Choroid plexus epithelial cell (primary cell): ENCODE measurements at regions not wholly inside any gene's neighbourhood (a gene's known extent, or its start where the extent isn't known, plus 50 kb on each side); places are given as distances from the start of the nearest gene placed in this dataset.

Experiments
- DNase-seq: peaks from one replicate; pipeline ENCODE4 v3.0.0-alpha.2; 2010; ENCODE audit warnings: low read depth
- H3K4me3 ChIP-seq: 2 replicates; pipeline ENCODE4 v1.5.1; 2011; ENCODE audit warnings: low read depth, mild to moderate bottlenecking, control low read depth, low read length, moderate library complexity
- TF ChIP-seq, protein P1 (sequence below): conservative IDR thresholded peaks from 2 replicates; pipeline ENCODE4 v1.5.1; 2011; ENCODE audit warnings: low read depth, mild to moderate bottlenecking, control low read depth, inconsistent platforms, low read length, moderate library complexity

DNA sequence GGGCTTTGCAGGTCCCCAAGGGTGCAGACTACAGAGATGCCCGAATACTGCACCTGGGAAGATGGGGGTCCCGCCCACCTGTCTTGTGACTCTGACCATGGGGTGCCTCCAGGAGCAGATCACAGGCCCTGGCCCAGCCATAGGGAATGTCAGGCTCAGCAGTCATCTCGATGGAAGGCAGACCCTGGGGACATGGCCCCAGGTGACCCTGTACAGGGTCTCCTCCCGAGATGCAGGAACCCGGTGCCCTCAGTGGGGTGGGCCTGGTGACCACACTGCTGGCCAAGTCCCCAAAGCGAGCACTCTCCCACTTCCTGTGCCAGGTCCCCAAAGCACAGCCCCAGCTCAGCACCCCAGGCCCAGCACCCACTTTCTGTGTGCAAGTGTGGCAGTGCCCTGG lies 903.7 kb upstream of the USP15 start:
- H3K4me3 ChIP-seq: no peak overlapping the region
- DNase-seq: no peak
- TF ChIP-seq, protein P1, sequence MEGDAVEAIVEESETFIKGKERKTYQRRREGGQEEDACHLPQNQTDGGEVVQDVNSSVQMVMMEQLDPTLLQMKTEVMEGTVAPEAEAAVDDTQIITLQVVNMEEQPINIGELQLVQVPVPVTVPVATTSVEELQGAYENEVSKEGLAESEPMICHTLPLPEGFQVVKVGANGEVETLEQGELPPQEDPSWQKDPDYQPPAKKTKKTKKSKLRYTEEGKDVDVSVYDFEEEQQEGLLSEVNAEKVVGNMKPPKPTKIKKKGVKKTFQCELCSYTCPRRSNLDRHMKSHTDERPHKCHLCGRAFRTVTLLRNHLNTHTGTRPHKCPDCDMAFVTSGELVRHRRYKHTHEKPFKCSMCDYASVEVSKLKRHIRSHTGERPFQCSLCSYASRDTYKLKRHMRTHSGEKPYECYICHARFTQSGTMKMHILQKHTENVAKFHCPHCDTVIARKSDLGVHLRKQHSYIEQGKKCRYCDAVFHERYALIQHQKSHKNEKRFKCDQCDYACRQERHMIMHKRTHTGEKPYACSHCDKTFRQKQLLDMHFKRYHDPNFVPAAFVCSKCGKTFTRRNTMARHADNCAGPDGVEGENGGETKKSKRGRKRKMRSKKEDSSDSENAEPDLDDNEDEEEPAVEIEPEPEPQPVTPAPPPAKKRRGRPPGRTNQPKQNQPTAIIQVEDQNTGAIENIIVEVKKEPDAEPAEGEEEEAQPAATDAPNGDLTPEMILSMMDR: no peak

DNA sequence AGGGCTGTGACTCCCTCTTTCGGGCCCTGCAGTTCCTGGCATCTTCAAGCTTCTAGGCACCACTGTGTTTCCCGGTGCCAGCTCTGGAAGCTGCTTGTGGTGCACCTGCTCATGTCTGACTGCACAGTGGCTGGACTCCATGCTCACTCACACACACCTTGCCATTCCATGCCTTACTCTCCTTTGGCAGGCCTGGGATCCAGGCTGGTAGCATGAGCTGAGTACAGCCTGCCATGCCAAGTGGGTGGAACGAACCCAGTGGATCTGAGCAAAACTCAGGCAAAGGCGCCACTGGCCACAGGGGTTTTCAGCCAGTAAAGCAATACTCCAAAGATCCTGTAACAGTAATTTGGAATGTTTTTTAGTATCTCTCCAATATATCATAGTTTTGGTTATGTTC lies 902.7 kb upstream of the USP15 start:
- no peak overlapping the region for H3K4me3 ChIP-seq
- DNase-seq: no peak
- TF ChIP-seq, protein P1: no peak

DNA sequence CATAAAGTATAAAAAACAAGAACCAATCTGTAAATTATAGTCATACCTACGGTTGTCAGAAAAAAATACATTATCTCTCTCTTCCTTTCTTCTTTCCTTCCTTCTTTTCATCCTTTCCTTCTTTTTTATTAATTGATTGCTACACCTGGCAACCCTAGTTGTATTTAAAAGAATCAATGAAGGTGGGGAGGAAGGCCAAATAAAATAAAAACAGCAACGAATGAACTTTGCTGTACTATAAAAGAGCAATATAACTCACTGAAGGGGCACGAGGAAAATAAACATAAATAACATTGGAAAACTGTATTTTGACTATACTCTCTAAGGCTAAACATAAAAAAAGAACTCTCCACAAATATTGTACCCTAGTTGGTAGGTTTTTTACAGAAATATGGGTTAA lies 898.2 kb upstream of the USP15 start:
- TF ChIP-seq, protein P1: no peak
- DNase-seq: no peak
- no peak overlapping the region for H3K4me3 ChIP-seq

DNA sequence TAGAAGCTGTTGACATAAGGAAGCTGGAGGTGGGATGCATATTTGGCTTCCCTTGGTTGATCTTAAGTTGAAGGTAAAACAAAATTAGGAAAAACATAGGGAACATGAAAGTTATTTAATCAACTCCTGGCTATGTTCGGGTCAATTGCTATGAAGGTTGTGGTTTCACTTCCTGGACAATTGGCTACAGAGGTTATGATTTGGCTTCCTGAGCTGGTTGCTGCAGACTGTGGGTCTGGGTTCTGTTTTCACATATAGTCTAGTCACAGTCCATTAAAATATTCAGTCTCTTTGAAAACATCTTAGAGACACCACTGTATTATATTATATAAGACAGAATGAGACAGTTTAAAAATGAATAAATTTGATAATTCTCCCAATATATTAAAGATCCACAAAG lies 895.2 kb upstream of the USP15 start:
- DNase-seq: no peak
- H3K4me3 ChIP-seq: no peak overlapping the region
- TF ChIP-seq, protein P1: no peak

DNA sequence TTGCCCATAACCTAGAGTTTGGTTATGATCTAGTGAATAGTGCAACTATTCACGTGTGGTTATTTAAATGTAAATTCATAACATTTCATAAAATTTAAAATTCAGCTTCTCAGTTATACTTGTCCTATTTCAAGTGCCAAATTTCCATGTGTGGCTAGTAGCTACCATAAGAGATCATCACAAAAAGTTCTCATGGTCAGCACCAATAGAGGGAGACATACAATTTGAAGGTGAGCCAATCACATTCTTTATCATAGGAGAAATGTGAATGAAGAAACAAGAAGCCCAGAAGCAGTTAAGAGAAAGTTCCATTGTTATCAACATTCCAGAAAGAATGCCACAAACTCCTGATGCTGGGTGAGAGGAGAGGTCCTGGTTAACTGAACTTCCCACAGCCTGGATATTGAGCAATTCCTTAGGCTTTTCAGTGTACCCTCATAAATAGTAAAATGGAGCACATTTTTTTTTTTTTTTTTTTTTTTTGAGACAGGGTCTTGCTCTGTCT lies 892.9 kb upstream of the USP15 start:
- DNase-seq: no peak
- H3K4me3 ChIP-seq: no peak overlapping the region
- TF ChIP-seq, protein P1: no peak

DNA sequence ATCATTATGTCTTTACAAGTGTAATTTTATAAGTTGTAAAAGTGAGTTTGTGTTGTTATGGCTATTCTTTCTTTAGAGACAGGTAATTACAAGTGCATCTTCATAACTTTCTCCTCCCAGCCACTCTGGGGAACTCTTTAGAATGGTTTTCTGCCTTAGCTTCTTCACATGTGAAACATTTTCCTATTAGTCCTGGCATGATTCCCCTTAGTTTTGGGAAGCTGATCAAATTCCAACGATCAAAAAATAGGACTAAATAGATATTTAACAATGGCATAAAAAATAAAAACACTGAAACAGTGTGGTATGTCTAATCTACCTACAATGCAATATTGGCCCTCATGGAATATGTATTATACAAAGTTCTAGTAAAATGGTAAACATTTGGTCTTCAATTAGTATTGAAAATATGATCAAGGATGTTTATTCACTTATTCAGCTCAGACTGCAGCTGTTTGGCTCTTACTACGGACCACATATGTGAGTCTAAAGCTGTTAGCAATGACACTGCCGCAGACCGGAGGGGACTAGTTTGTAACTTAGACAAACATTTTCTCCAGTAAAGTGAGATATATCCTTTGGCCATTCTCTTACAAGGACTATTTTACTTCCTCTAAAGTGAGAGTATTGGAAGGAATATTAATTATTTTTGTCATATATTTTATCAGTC lies 890.8 kb upstream of the USP15 start:
- TF ChIP-seq, protein P1: no peak
- H3K4me3 ChIP-seq: no peak overlapping the region
- no peak for DNase-seq

DNA sequence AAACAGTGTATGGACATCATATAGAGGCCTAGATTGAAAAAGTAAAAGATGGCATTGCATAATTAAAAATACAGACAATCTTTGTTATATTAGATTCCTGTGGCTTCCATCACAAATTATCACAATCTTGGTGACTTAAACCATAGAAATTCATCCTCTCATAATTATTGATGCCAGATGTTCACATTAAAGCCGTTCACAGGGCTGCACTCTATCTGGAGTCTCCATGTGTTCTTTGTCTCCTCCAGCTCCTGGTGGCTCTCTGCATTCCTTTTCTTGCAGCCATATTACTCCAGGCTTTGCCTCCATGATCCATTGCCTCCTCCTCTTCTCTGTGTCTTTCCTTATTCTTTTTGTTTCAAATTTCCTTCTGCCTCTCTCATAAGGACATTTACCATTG lies 875.7 kb upstream of the USP15 start:
- no peak for DNase-seq
- TF ChIP-seq, protein P1: no peak
- no peak overlapping the region for H3K4me3 ChIP-seq
